Fibroblast of the aortic adventitia (primary cell): ENCODE measurements at regions not wholly inside any gene's neighbourhood (a gene's known extent, or its start where the extent isn't known, plus 50 kb on each side); places are given as distances from the start of the nearest gene placed in this dataset.

Experiments used
- DNase-seq: peaks from one replicate; pipeline ENCODE4 v3.0.0-alpha.2; 2010; ENCODE audit warnings: low read depth
- H3K4me3 ChIP-seq: 2 replicates; pipeline ENCODE4 v1.5.1; 2011; ENCODE audit warnings: low read depth, mild to moderate bottlenecking, control low read depth, low read length, moderate library complexity
- CTCF ChIP-seq: IDR thresholded peaks from 2 replicates; pipeline ENCODE4 v1.5.1; 2011; ENCODE audit warnings: mild to moderate bottlenecking, low read length, control low read depth, inconsistent platforms; ENCODE audit not compliant: insufficient read depth

DNA sequence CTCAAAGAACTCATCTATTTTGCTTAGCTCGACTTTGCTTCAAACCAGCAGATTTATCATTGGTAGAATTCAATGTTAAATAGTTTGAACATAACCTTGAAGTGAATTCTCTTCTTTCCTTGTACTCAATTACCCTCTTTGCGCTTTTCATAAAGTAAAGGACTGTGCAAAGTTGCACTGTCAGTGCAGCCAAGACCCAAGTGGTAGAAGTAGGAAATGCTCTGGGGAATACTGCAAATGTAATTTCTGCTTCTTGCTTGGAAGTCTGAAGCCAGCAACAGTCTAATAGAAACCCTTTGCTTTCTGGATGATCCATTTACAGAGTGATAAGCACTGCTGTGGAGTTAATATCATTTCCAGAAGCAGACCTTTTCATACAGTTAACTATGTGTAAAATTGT, 936.7 kb upstream of the TMPRSS15 start:
- TF ChIP-seq CTCF, result no peak
- H3K4me3 ChIP-seq, result no peak overlapping the region
- DNase-seq, result no peak

DNA sequence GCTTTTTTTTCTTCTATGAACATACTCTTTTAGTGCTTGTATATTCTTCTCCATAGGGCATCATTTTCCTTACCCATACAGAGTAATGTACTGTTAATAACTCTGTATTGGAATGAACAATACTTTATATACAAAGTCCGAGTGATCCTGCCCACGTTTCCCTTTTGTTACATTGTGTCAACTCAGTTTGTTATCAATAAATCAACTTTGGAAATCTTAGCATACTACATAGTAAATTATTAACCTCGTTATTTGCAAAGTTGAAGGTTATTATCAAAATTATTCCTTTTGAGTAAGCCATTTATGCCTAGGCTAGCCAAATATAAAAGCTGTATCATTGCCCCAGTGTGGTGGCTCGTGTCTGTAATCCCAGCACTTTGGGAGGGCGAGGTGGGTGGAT, 937.4 kb upstream of the TMPRSS15 start:
- no peak for DNase-seq
- H3K4me3 ChIP-seq, result no peak overlapping the region
- TF ChIP-seq CTCF, result no peak

DNA sequence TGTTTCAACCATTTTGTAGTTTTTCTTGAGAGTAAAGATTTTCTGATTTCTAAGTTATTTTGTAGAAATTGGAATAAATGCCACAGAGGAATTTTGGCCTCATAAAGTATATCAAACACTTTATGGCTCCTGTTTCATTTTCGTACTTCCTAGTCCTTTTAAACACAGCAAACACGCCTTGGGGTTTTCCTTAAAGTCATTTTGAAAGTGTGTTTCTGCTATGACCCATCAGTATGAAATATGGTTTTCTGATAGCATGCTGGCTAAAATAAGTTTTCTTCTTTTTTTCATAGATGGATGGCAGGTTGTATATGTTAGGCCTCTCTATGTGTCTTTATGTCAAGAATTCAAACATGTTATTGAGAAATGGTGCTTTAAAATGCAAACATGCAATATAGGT, 940.1 kb upstream of the TMPRSS15 start:
- DNase-seq, result no peak
- no peak for TF ChIP-seq CTCF

DNA sequence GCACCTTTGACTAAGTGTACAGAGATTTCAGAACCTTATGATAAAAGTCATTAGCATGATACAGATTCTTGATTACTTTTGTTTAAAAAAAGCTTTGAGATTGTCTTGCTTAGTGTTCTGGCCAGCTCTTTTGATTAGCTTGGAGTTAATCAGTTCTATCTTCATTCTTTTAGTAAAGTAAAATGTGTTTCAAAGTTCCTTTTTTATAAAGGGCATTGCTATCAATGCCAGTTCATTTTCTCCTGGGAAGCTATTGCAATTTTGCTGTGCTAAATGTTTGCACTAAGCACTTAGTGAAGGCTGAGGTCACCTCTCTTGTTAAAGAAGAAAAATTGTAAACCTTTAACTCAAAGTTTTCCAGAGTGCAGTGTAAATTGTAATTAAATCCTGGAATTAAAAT, 946.7 kb upstream of the TMPRSS15 start:
- H3K4me3 ChIP-seq, result no peak overlapping the region
- DNase-seq, result no peak
- TF ChIP-seq CTCF, result no peak

More for the DNA sequence above, 940.1 kb upstream of the TMPRSS15 start:
- H3K4me3 ChIP-seq, result no peak overlapping the region

GRCh38 chr21:19353256-19353655, 949.7 kb upstream of the TMPRSS15 start:
- TF ChIP-seq CTCF, result no peak
- no peak overlapping the region for H3K4me3 ChIP-seq
- DNase-seq, result no peak

DNA sequence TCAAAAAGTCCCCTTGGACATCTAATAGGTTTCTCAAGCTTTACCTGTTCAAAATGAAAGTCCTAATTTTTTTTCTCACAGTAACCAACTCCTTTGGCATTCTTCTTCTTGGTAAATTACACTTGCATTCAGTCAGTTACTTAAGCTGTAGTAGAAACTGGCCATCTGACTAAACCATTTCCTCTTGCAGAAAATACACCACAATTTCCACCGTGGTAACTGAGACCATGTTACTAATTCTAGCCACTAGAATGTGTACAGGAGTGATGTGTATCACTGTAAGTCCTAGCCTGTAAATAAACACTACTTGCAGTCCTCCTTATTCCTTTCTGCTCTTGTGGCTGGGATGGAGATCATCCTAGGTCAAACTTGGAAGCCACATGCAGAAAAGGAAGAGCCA, 965.4 kb upstream of the TMPRSS15 start:
- DNase-seq, result no peak
- no peak overlapping the region for H3K4me3 ChIP-seq
- TF ChIP-seq CTCF, result no peak

- TF ChIP-seq CTCF, result no peak
- no peak for DNase-seq
- no peak overlapping the region for H3K4me3 ChIP-seq
These were observed 988.8 kb upstream of the TMPRSS15 start for GRCh38 chr21:19392390-19392789.
